Spleen (tissue), 7 donors: ENCODE measurements at regions not wholly inside any gene's neighbourhood (a gene's known extent, or its start where the extent isn't known, plus 50 kb on each side); places are given as distances from the start of the nearest gene placed in this dataset.

Experiments
- POLR2A ChIP-seq, 3 donors: fragments of 450-650 bp; IDR thresholded peaks; one replicate each; pipeline ENCODE4 v1.5.1; 2017; ENCODE audit warnings: antibody characterized with exemption in 3 of 3, mild to moderate bottlenecking in 1 of 3
- TF ChIP-seq, protein P1 (sequence below), 11 experiments: fragments of 200-600 bp in 7 of 11; fragments of 450-650 bp in 4 of 11; sonication (generic) in 4 of 11; IDR thresholded peaks in 8 of 11; conservative IDR thresholded peaks in 3 of 11; 1 replicate in 7 of 11; 2 replicates in 4 of 11; pipeline versions ENCODE4 v1.4.0 to v1.8.0; 2016 to 2021; ENCODE audit warnings: antibody characterized with exemption in 11 of 11, inconsistent platforms in 4 of 11, mild to moderate bottlenecking in 1 of 11
- donor health status: DM: no; HTN: no; CAD: no; lungs with moderate emphysema.
- donor health status: DM: no; HTN: no; CAD: no.
- donor health status: DM: no; HTN: no; CAD: no.

DNA sequence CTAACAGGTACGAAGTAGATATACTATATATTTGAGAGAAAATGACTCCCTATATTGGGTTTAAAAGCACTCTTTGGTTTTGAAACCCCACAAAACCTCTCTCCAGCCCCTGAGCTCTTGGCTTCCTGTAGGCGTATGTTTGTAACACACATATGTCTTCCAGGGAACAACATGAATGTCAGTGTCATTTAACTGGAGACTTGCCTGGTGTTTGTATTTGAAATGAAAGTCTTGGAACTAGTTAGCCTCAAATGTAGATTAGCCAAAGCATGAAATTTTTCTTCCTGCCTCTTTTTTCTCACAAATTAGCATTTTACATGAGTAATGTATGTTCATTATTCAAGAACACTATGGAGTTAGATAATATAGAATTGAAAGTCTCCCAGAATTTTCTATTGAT lies 411.8 kb upstream of the ASIC2 start:
- no peak for TF ChIP-seq POLR2A (IDR thresholded peaks at IDR 0.05)
- TF ChIP-seq, protein P1, sequence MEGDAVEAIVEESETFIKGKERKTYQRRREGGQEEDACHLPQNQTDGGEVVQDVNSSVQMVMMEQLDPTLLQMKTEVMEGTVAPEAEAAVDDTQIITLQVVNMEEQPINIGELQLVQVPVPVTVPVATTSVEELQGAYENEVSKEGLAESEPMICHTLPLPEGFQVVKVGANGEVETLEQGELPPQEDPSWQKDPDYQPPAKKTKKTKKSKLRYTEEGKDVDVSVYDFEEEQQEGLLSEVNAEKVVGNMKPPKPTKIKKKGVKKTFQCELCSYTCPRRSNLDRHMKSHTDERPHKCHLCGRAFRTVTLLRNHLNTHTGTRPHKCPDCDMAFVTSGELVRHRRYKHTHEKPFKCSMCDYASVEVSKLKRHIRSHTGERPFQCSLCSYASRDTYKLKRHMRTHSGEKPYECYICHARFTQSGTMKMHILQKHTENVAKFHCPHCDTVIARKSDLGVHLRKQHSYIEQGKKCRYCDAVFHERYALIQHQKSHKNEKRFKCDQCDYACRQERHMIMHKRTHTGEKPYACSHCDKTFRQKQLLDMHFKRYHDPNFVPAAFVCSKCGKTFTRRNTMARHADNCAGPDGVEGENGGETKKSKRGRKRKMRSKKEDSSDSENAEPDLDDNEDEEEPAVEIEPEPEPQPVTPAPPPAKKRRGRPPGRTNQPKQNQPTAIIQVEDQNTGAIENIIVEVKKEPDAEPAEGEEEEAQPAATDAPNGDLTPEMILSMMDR (IDR thresholded peaks at IDR 0.05 in 8 of 11, conservative IDR thresholded peaks at IDR 0.05 in 3 of 11): no peak
